SU-DHL-6 (cell line): ENCODE measurements at regions not wholly inside any gene's neighbourhood (a gene's known extent, or its start where the extent isn't known, plus 50 kb on each side); places are given as distances from the start of the nearest gene placed in this dataset.

Source experiments
- CTCF ChIP-seq: fragments of 200-600 bp; sonication (generic); IDR thresholded peaks from one replicate; pipeline ENCODE4 v1.5.1; 2017; ENCODE audit warnings: antibody characterized with exemption, mild to moderate bottlenecking, low read length, moderate library complexity; ENCODE audit not compliant: insufficient read depth, poor library complexity, severe bottlenecking
- EZH2phosphoT487 ChIP-seq: fragments of 200-600 bp; sonication (generic), shearing (Covaris generic); conservative IDR thresholded peaks from 2 replicates; pipeline ENCODE4 v1.6.1; 2018; ENCODE audit warnings: mild to moderate bottlenecking, antibody characterized with exemption, low read length, moderate library complexity, mixed read lengths

GRCh38 chr2:160876029-160876428 is 284.2 kb upstream of the TANK start:
- TF ChIP-seq CTCF (no peak), EZH2phosphoT487 (no peak)
